ENCODE measurements at regions not wholly inside any gene's neighbourhood (a gene's known extent, or its start where the extent isn't known, plus 50 kb on each side); places are given as distances from the start of the nearest gene placed in this dataset.

DNA sequence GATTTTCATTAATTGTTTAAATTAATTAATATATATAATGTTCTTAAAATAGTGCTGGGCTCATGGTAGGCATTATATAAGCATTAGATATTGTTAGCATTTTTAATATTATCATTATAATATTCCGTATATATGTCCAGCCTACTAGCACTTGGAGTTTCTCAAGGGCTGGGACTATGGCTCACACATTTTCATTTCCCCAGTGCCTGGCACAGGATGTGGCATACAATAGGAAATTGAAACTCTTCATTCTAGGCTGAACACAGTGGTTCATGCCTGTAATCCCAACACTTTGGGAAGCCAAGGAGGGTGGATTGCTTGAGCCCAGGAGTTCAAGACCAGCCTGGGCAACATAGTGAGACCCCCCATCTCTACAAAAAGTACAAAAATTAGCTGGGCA, 170.4 kb downstream of the RSL24D1 start:
- DNase-seq (ENCODE audit: low read depth), result no peak

DNA sequence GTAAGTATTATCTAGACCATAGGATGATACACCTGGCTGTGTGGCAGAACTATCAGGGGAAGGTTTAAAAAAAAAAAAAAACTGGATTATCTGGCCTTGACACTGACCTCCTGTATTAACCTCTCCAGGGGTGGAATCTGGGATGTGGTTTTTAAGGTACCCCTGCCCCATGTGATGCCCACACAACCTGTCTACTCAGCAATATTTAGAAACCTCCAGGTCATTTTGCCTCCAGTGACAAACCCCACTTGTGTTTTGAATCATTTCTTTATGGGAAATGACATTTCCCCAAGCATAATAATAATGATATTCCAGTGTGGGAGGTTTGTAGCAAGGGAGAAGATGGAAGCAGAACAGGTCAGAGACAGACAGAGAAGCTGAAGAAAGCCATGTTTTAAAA, 179.1 kb downstream of the RSL24D1 start:
- no peak for DNase-seq (ENCODE audit: low read depth)

DNA sequence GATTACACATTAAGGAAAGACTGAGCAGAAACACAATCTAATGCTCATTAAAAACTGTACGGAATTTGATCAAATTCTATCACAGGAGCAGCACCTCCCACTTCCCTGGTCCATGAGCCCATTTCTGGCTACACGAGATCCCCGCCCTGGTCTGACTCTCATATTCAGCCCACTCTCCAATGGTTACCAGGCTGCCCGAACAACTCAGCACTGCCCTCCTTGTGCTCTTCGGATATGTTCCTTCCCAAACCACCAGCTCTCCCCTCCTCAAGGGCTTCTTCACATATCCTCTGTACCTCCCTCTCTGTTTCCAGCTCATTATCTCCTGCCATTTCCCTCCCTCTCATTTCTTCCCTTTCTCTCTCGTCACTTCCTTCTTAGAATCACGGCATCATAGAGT, 180.5 kb downstream of the RSL24D1 start:
- no peak for DNase-seq (ENCODE audit: low read depth)

DNA sequence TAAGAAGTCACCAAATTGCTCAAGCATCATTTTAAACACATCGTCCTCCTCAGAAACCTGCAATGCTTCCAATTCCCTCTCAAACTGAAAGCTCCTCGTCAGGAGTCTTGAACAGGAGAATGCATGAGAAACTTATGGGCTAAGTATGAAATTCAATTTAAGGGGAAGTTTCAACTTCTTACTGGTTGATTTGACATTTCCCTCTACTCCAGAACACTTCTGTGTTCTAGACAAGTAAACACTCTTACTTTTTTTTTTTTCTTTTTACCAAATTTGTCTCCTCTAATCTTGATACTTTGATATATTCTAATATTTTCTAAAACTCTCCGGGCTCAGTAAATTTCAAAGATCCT, 181.7 kb downstream of the RSL24D1 start:
- no peak for DNase-seq (ENCODE audit: low read depth)

DNA sequence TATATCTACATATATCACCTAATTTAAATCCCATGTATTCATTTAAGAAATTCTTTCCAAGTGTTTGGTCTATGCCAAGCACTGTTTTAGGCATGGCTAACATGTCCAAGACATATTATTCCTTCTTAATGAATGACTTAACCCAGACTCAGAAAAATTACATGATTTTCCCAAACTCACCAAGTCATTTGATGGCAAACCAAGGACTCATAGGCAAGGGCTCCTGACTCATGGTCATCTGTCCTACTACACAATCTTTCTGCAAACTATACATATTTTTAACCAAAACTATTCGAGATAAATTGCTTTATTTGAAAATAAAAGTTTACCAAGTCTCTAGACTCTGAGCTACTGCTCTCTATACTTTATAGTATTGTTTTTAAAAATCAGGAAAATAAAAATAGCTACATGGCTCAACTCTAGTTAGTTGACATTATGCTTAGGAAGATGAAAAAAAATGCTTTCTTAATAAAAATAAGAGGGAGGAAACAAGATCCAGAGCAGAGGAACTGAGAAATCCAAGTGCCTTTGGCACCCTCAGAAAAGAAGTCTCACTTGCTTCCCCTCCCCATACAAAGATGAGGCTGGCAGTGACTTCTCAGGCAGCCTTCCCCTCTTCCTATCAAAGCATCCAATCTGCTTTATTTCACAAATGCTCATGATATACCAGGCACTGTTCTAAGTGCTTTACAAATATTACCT, 182.2 kb downstream of the RSL24D1 start:
- no peak for DNase-seq (ENCODE audit: low read depth)

DNA sequence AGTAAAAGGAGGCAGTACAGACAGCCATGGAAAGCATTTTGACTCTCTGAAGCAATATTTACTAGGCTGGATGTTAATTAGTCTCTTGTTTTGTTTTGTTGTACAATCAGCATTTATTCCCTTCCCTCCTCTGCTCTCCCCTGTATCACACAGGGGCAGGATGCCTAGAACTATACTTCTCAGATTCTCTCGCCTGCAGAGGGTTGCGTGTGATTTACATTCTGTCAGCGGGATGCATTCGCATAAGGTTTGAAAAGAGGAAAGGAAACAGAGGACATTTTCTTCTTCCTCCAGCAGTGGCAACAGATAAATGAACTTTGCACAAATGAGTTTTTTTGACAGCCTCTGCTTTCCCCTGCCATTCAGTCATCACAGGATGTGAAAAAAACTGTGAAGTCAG, 188.3 kb downstream of the RSL24D1 start:
- DNase-seq (ENCODE audit: low read depth), result no peak

DNA sequence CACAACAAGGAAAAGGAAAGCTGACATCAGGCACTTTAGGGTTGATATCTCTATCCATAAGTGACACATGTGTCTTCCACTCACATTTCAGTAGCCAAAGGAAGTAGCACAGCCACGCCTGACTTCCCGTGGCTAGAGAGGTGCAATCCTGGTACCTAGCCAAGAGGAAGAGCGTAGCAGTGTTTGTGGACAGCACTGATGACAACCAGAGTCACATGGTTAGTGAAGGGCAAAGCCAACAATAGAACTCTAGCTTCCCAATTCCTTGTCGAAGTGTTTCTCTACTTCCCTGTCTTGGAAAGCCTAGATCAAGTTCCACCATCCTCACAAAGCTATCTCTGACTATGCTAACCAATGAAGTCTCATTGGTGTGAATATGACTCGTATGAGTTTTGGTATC, 189.2 kb downstream of the RSL24D1 start:
- DNase-seq (ENCODE audit: low read depth), result no peak

DNA sequence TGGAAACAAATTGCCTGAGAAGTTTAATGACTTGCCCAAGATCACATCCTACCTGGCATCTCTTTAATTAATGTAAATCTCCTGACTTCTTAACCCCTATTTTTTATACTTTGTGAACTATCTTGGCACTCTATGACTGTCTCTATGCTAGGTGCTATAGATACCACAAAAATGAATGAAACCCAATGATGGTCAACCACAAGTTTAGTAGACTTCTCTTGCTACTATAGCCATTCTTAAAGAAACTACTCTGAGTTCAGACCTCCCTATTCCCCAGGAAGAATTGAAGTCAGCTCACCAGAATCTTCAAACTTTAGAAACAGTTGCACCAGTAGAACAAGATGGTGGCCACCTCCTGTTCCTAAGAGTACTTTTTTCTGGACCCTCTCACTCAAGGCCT, 191.1 kb downstream of the RSL24D1 start:
- no peak for DNase-seq (ENCODE audit: low read depth)

DNA sequence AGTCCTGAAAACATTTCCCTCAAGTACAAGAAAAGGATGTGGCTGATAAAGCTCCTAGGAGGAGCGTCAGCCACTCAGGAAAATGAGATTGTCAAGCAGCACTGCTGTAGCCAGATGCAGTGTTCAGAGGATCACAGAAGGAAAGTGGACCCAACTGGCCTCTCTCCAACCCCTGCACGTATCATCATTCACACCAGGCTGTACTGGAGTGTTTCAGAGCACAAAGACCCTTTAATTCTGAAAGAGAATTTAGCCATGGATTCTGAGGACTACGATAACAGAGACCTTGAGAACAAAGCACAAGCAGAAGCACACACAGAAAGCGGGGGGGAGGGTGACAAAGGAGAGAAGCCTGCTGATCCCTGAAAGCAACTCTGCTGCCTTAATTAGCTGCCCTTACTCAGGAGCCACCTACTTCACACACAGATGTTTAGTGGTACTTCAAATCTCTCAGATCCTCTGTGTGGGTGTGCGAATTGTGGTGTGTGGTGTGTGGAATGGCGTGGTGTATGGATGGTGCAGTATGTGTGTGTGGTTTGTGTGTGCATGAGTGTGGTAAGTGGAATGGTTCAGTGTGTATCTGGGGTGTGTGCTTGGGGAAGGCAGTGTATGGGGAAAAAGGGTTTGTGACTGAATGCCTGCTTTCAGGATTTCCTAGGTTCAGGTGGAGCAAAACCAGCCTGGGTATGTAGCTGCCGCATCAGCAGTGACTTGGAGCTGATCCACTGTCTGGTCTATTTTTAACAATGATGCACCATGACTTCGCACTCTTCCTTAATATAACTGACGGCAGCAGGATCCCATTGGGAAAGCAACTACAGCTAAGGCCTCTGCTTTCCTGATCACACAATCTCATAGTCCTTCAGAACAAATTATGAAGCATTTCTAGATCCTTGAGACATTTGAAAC, 192.5 kb downstream of the RSL24D1 start:
- no peak for DNase-seq (ENCODE audit: low read depth)

DNA sequence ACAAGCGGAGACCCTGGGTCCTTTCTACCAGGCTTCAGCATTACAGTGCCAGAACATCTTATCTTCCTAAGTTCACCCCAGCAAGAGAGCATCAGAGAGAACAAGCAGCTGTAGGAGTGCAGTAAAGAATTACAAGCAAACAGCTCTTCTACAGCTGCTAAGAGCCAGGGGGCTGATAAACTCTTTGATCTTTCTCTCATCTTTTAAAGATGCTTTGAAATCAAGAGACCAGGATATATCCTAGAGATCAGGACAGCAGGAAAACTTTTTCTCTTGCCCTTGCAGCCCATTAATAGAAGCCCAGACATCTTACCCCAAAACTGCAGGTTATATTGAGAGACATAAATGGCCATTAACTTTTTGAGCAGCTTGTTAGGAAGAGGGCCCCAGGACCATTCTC, 198.1 kb downstream of the RSL24D1 start:
- no peak for DNase-seq (ENCODE audit: low read depth)

DNA sequence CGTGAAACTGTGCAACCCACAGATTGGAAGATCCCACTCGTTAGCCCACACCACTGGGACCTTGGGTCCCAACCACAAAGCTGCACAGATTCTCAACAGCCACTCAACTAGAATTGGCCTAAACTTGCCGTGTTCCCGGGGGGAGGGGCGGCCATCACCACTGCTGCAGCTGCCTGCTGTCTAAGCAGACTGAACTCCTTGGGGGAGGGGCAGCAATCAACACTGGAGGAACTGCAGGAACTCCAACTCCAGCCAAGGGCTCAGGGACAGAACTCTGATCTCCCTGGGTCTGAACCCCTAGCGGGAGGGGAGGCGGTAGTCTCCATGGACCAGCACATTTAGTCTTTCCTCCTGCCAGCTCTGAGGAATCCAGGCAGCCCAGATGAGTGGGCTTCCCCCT, 205.9 kb downstream of the RSL24D1 start:
- no peak for DNase-seq (ENCODE audit: low read depth)

DNA sequence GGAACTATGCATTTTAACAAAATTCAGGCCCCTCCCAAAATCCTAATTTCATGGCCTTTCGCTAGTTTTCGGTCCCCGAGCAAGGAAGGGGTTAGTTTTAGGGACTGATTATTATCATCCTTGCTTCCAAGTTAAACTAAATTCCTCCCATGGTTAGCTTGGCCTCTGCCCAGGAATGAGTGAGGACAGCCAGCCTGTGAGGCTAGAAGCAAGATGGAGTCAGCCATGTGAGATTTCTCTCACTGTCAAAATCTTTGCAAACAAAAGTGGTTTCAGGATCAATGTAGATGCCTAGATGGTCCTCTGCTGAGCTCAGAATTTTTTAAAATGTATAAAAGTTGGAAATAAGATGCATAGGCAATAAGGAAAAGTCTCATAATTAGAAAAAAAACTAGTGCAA, 208.9 kb downstream of the RSL24D1 start:
- no peak for DNase-seq (ENCODE audit: low read depth)

DNA sequence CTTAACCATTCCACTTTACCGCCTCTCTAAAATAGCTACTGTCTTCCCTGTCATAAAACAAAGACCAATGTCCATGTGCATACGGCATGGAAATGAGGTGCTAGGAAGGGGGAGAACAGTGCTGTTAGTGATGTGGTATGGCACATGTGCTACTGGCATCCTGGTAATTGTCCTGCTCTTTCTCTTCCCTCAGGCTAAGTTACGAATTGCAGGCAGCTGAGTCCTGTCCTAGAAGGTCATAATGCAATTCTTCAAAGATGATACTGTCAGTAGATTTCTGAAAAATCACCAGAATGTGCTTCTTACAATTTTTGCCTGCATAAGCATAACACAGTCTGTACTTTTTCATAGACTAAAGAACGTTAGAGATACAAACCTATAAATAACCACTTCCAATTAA, 216.8 kb downstream of the RSL24D1 start:
- no peak for DNase-seq (ENCODE audit: low read depth)

DNA sequence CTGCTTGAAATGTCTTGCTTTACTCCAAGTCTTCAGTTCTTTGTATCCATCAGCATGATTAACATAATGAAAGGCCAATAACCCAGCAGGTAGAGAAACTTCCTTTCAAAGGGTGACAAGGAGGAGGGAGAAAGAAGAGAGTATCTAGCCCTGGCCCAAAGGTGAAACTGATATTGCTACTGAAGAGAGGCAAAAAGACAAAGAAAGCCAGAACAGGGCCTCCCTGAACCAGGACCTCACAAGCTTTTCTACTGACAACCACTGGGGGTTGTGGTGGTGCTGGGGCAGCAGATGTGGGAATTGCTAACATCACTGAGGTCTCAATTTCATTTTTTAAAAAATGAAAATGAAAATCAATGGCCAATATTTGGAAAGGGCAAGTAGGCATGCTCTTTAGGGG, 234.1 kb downstream of the RSL24D1 start:
- DNase-seq (ENCODE audit: low read depth), result no peak

DNA sequence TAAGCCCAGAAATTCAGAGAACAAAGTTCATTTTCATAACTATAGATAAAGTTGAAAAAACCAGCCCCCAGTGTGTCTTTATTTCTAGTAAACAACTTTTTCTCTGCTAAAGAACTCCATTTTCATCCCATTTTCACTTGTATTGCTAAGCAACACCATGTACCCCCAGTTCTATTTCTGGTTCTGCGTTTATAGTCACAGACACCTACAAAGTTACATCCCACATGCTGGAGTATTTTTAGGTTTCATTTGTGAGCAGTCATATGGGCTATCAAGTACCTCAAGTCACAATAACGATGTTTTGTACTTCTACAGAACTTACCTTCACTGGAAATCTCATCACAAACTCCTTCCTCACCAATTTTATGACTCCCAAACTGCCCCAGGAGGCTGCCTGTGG, 236.5 kb downstream of the RSL24D1 start:
- DNase-seq (ENCODE audit: low read depth), result no peak

DNA sequence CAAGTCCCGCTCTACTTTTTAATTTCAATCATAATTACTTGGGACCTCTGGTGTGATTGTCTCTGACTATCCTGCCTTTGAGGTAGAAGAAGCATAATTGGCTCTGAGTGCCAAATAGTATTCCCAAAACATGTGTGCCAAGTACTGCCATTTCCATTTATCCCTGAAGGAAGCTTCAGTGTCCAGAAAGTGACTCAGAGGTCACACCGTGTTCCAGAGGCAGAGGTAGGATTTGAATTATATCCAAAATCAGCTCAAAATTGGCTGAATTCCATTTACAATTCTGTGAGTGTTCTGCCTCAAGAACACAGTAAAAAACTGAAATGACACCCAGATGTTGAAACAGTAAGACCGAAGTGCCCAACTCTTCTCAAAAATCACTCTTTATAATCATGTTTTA, 255.3 kb downstream of the RSL24D1 start:
- DNase-seq (ENCODE audit: low read depth), result no peak

DNA sequence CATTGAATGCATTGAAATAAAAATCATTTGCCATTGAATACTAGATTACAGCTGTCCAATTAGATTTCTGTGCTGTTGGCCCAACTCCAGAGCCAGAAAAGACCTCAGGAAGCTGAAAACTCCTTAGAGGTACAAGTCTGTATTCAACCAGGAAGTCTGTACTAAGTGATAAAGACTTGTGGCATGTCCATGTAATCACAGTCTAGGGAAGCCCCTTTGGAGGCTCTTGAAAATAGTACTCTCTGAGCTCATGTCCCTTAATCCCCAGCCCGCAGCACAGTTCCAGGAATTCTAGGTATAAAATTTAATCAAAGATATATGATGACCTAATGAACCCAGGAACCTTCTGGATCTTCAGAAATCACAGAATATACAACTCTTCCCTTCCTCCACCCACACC, 279.4 kb downstream of the RSL24D1 start:
- DNase-seq (ENCODE audit: low read depth), result no peak

DNA sequence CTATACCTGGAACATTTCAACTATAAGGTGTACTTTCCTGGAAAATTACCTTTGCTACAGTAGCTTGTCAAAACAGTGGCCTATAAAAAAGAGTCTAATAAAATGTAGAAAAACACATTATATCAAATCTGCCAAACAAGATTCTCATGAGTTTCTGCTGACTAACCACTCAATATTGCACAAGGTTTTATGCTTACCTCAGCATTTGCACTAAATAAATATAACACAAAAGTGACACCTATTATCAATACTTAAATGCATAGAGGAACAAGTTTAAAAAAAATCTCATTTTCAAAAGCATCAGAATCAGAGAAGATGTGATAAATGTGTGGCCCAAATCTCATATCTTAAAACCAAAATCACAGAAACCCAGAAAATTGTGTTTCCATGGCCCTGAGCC, 281.4 kb downstream of the RSL24D1 start:
- no peak for DNase-seq (ENCODE audit: low read depth)

DNA sequence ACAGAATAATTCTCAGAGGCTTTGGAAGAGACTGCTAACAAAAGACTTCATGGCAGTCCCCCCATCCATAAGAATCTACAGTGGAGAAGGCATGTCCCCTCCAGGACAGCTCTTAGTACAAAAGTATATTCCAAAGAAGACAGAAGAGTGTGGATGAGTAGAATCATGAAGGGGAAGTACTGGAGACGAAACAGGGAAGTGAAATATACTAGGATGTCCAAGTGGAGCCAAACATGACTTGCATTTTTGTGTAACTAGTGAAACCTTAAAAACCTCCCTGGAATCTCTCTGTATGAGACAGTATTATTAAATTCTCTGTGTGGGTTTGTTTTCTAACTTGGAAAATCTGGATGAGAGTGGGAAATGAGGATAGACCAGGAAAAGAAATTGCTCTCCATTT, 312.4 kb downstream of the RSL24D1 start:
- no peak for DNase-seq (ENCODE audit: low read depth)

DNA sequence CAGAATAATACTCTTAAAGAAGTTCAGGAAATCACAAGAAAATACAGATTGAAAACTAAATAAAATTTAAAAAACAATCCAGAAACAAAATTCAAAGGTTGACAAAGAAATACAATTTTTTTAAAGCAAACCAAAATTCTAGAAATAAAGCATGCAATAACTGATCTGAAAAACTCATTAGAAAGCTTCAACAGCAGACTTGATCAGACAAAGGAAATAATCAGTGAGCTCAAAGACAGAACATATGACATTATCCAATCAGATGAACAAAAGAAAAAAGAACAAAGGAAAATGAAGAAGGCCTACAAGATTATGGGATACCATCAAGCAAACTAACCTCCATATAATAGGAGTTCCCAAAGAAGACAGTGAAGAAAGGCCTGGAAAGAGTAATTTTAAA, 336.8 kb downstream of the RSL24D1 start:
- no peak for DNase-seq (ENCODE audit: low read depth)

DNA sequence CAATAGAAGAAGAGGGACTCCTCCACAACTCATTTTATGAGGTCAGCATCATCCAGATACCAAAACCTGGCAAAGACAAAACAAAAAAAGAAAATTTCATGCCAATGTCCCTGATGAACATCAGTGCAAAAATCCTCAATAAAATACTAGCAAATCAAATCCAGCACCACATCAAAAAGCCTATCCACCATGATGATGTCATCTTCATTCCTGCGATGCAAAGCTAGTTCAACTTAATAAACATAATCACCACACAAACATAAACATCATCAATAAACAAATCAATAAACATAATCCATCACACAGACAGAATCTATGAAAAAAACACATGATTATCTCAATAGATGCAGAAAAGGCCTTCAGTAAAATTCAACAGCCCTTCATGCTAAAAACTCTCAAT, 342.1 kb downstream of the RSL24D1 start:
- DNase-seq (ENCODE audit: low read depth), result no peak

DNA sequence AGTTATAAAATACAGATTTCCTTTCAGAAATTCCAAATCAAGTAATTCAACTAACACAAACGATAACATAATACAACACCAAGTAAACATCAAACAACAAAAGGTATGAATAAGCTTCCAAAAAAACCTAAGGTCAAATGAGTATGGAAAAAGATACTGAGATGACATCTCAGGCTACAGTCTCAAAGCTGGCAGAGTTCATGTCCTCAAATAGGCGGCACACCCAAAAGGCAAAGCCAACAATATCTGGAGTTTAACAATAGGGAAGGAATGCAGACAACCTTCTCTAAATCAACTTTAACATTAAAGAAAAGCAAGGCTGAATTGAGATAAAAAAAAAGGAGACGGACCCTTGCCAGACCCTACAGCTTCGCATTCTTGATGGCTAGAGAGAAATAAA, 346.6 kb downstream of the RSL24D1 start:
- no peak for DNase-seq (ENCODE audit: low read depth)

DNA sequence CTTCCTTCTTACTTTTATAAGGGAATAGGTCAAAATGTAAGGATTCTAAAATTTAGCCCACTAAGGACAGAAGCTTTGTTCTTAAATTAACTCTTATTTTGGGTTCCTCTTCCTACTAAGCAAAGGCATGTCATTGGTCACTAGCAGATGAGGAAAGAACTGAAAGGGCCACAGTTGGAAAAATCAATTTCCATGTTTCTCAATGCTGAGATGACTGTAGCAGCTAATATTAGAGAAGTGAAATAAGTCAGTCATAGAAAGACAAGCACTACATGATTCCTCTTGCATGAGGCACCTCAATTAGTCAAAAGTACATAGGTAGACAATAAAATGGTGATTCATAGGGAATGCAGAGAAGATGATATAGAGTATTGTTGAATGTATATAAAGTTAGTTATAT, 353.7 kb downstream of the RSL24D1 start:
- no peak for DNase-seq (ENCODE audit: low read depth)

Data from activated T-helper 9 cell treated with anti-CD3 and anti-CD28 coated beads, Interleukin-2, amount 50 U/mL, for 16 hours (primary cell).